Neuron (in vitro differentiated cells): ENCODE measurements at regions not wholly inside any gene's neighbourhood (a gene's known extent, or its start where the extent isn't known, plus 50 kb on each side); places are given as distances from the start of the nearest gene placed in this dataset.

ENCODE experiments used
- H2AFZ ChIP-seq: one replicate; pipeline ENCODE4 v1.6.1; 2013; ENCODE audit warnings: low read depth, mild to moderate bottlenecking, inconsistent platforms, low read length, moderate library complexity
- H3K27me3 ChIP-seq: one replicate; pipeline ENCODE4 v1.6.1; 2013; ENCODE audit warnings: low read length; ENCODE audit not compliant: insufficient read depth
- H3K36me3 ChIP-seq: one replicate; pipeline ENCODE4 v1.6.1; 2013; ENCODE audit warnings: low read length; ENCODE audit not compliant: insufficient read depth
- H3K4me1 ChIP-seq: one replicate; pipeline ENCODE4 v1.6.1; 2013; ENCODE audit warnings: low read length; ENCODE audit not compliant: insufficient read depth
- H3K4me3 ChIP-seq: 2 replicates; pipeline ENCODE4 v1.5.1; 2013; ENCODE audit warnings: mild to moderate bottlenecking, low read length, moderate library complexity
- H3K9me3 ChIP-seq: one replicate; pipeline ENCODE4 v1.6.1; 2013; ENCODE audit warnings: low read length

DNA sequence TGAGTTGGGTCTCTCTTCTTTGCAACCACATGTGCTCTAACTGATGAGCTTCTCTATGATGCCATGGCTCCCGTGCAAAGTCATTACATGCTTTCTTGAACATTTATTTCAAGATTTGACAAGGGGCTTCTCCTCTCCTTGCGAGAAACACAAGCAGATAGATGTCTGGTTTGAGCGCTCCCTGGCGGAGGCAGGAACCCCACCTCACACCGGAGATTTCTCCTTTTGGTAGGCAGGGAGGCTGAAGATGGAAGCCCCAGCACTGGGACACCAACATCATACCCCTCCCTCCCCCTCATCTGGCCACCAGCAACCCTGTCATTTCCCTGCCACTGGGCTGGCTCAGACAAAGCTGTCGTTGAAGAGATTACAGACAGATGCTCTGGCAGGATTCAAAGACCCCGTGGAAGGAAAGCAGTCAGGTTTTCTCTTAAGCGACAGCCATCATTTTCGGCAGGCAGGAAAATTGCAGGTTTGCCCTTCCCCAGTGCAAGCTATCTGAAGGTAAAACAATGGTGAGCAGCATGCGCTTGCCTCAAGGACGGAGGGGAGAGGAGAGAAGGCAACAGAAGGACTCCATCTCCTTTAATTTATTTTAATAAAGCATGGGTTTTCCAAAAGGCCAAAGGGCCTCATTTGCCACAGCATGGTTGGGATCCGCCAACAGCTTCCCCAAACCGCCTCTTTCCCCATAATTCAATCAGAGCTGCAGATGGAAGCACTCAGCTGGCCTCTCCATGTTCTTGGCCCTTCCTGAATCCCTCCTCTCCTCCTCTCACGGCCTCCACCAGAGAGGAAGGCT lies 344.1 kb upstream of the TSHZ3 start:
- Histone ChIP-seq H3K27me3 (no peaks in the 10 kb centered on the region), H3K4me3 (no peak overlapping the region), H3K36me3 (no peaks in the 10 kb centered on the region), H2AFZ (no peak overlapping the region), H3K4me1 (no peaks in the 10 kb centered on the region), H3K9me3 (no peaks in the 10 kb centered on the region)

DNA sequence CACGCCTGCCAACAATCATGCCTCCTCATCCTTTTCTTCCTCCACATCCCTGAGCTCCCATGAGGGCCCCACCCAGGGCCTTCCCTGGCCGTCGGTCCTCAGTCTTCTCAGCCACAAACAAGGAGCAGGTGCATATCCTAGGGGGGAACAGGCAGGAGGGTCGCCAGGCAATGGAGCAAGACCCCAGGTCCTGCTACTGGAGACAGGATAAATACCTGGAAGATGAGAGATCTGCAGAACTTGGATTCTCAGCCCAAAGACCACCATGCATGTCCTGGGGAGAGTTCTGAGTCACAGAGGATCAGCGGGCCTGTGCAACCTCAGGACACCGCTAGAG lies 344.7 kb upstream of the TSHZ3 start:
- no peaks in the 10 kb centered on the region for H3K4me1 ChIP-seq
- H3K27me3 ChIP-seq = no peaks in the 10 kb centered on the region
- no peak overlapping the region for H2AFZ ChIP-seq
- H3K9me3 ChIP-seq = no peaks in the 10 kb centered on the region
- no peak overlapping the region for H3K4me3 ChIP-seq
- no peaks in the 10 kb centered on the region for H3K36me3 ChIP-seq

DNA sequence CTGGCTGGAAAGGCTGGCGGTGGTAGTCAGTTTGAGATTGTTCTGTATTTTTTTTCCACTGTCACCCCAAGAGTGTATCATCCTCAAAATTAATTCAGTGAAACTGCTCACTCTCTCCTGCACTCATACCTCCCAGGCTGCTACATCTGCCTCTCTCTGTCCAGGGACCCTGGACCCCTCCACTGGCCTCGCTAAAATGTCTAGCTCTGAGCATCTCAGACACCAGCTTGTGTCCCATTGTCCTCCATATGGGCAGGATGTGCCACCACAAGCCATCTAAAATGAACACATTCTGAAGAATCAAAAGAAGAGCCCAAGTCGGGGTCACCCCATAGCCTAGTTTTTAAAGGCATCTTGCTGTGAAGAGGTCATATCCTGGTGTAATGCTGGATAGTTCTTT lies 345.5 kb upstream of the TSHZ3 start:
- Histone ChIP-seq H2AFZ (no peak overlapping the region), H3K4me3 (no peak overlapping the region), H3K36me3 (no peaks in the 10 kb centered on the region), H3K4me1 (no peaks in the 10 kb centered on the region), H3K27me3 (no peaks in the 10 kb centered on the region), H3K9me3 (no peaks in the 10 kb centered on the region)

DNA sequence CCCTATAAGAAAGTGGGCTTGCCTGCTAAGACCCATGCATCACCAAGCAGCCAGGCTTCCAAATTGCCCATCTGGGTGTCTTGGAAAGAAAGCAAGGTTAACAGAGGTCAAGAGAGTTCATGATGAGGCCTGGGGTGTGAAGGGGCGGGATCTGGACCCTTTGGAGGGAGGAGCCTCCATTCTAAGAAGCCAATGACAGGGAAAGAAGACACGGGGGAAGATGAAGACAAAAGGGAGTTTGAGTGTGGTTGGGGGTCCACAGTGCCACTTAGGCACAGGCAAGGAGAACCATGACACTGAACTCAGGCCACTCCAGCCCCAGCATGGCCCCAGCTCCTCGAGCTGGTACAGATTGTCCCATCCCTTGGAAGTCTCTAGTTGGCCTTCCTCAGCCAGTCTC lies 350.2 kb upstream of the TSHZ3 start:
- H3K27me3 ChIP-seq = no peaks in the 10 kb centered on the region
- H3K36me3 ChIP-seq = no peaks in the 10 kb centered on the region
- no peaks in the 10 kb centered on the region for H3K9me3 ChIP-seq
- no peaks in the 10 kb centered on the region for H3K4me1 ChIP-seq
- H3K4me3 ChIP-seq = no peak overlapping the region
- H2AFZ ChIP-seq = no peak overlapping the region

DNA sequence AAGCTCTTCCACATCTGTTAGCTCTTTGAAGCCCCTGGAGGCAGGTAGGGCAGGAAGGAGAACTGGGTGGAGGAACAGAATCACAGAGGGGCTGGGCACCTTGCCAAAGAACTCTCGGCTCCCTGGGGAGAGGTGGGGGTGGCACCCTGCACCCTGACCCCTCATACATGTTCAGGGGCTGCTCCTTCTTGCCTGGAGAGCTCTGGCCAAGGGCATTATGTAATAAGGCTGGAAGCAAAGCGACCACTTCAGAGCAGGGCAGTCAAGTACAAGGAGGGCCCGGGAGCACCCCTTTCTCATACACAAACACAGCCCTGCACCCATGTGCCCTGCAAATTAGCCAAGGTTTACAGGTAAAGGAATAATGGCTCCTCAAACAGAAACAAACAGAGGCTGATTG lies 351.9 kb upstream of the TSHZ3 start:
- no peaks in the 10 kb centered on the region for H3K27me3 ChIP-seq
- no peak overlapping the region for H2AFZ ChIP-seq
- no peaks in the 10 kb centered on the region for H3K4me1 ChIP-seq
- no peaks in the 10 kb centered on the region for H3K36me3 ChIP-seq
- no peak overlapping the region for H3K4me3 ChIP-seq
- no peaks in the 10 kb centered on the region for H3K9me3 ChIP-seq

DNA sequence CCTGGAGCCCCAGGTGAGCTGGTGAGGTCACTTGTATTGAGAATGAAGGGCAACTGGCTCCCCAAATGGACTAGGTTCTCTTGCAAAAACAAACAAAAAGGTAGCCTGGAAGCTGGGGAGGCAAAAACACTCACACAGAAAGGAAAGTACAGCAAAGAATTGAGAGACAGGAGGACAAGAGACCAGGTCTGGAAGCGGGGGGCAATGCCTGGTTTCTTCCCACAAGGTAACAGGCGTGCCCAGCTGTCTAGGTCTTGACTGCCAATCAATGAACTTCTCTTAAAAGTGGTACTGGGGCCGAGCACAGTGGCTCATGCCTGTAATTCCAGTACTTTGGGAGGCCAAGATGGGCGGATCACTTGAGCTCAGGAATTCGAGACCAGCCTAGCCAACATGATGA lies 356.4 kb upstream of the TSHZ3 start:
- Histone ChIP-seq H3K9me3 (no peaks in the 10 kb centered on the region), H3K27me3 (no peaks in the 10 kb centered on the region), H3K4me1 (no peaks in the 10 kb centered on the region), H3K36me3 (no peaks in the 10 kb centered on the region), H3K4me3 (no peak overlapping the region), H2AFZ (no peak overlapping the region)

DNA sequence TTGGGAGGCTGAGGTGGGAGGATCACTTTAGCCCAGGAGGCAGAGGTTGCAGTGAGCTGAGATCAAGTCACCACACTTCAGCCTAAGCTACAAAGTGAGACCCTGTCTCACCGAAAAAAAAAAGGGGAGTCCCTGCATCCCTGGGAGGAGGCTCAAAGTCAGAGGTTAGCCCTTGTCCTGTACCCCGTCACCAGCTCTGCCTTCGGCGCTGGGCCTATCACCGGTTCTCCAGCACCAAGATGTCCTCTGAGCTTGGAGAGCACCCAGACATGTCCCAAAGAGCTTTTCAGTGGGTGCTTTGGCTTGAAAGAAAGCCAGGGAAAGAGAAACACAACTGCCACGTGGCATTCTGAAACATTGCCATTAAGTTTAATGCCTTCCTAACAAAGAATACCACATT lies 356.9 kb upstream of the TSHZ3 start:
- Histone ChIP-seq H3K4me3 (no peak overlapping the region), H2AFZ (no peak overlapping the region), H3K4me1 (no peaks in the 10 kb centered on the region), H3K27me3 (no peaks in the 10 kb centered on the region), H3K9me3 (no peaks in the 10 kb centered on the region), H3K36me3 (no peaks in the 10 kb centered on the region)

DNA sequence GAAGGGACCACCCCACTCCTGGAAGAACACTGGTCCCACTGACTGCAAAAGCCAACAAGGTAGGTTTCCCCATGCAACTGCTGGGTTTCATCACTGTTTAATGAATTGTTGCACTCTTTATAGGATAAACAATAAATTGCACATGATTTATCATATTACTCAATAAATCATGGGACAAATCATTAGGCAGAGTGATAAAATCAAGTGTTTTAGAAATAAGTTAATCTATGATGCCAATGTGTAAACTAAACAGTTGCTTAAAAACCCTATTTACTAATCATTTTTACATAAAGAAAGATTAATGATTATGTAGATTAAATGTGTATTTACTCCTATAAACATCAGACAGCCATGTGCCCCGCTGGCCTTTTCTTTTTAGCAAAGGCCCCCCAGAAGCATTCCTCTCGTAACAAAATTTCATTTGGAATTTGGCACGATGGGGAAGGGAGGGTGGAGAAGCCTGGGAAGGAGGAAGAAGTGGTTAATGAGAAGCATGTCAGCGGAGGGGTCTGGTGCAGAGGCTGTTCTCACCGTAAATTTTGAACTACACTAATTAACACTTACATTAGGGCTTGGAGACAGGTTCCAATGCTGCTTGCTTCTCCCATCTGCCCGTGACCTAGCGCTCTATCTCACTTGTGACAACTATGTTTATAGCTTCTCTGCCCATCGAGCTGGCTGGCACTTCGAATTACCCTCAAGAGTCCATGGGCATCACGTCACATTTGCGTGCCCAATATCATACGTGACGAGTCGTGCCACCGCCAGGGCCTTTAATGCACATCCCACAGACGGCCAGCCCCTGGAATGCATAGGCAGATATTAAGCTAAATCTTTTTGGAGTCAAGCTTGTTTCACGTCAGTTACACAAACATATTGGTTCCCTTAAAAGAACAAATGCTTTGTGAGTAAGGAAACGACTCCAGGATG lies 357.7 kb upstream of the TSHZ3 start:
- H3K4me1 ChIP-seq = no peaks in the 10 kb centered on the region
- H3K9me3 ChIP-seq = no peaks in the 10 kb centered on the region
- H3K36me3 ChIP-seq = no peaks in the 10 kb centered on the region
- H3K4me3 ChIP-seq = no peak overlapping the region
- no peak overlapping the region for H2AFZ ChIP-seq
- no peaks in the 10 kb centered on the region for H3K27me3 ChIP-seq

DNA sequence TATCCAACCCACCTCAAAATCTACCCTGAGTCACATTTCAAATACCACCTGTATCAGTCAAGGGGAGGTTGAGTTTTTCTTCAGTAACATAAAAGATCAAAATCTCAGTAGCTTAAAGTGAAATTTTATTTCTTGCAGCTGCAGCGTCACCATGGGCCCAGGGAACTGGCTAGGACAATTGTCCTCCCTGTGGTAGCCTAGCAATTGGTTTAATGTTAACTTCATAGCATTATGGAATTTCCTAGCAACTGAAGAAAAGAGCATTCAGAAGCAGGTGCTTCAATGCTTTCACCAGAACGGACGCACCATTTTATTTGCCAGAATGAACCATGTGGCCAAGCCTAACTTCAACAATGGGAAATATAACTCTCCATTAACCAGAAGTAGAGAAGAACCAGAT lies 359.3 kb upstream of the TSHZ3 start:
- no peak overlapping the region for H3K4me3 ChIP-seq
- no peak overlapping the region for H2AFZ ChIP-seq
- H3K27me3 ChIP-seq = no peaks in the 10 kb centered on the region
- no peaks in the 10 kb centered on the region for H3K4me1 ChIP-seq
- no peaks in the 10 kb centered on the region for H3K36me3 ChIP-seq
- H3K9me3 ChIP-seq = no peaks in the 10 kb centered on the region

DNA sequence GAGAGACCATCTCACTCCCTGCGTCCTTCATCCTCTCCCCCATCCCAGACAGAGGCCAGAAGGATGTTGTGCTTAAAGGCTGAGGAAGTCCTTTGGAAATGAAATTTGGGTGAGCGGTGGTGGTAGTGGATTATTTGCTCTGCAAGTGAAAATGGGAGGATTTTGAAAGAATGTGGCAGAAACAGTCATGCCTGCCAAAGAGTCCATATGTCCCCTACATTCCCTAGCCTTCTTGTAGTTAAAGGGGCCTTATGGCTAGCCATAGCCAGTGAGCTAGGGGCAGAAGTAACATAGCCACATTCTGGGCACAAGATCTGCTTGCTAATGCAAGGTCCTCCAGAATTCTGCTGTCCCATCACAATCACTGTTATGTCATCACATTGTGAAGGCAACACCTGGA lies 360.2 kb upstream of the TSHZ3 start:
- Histone ChIP-seq H3K36me3 (no peaks in the 10 kb centered on the region), H3K9me3 (no peaks in the 10 kb centered on the region), H3K4me3 (no peak overlapping the region), H3K4me1 (no peaks in the 10 kb centered on the region), H3K27me3 (no peaks in the 10 kb centered on the region), H2AFZ (no peak overlapping the region)

DNA sequence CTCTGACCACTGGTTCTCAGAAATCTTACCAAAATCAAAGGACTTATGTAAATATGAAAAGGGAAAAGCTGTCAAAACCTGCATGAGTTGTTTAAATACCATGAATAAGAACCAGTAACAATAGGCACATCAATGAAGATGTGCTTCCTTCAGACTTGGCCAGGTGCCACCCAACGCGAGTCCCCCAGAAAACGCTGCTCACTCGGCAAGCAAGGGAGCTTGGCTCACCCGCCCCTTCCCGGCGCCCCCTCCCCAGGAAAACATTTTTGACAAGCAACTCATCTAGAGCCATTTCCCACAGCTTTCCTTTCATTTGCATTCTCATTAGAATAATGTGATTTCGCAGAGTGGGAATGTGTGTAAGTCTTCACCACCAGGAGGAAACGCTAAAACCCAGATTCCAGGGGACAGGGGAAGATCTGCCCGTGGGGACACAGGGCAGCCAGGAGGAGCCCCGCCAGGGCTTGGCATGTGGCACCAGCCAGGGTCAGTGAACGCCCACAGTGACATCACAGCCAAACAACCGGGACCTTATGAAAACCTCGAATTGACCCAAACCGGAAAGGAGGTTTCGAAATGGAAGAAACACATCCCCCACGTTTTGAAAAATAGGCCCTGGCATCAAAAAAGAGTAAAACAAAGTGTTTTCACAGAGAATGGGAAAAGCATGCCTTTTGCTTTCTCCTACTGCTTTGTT lies 366.2 kb upstream of the TSHZ3 start:
- Histone ChIP-seq H3K9me3 (no peaks in the 10 kb centered on the region), H3K4me3 (no peak overlapping the region), H3K27me3 (no peaks in the 10 kb centered on the region), H2AFZ (no peak overlapping the region), H3K36me3 (no peaks in the 10 kb centered on the region), H3K4me1 (no peaks in the 10 kb centered on the region)

DNA sequence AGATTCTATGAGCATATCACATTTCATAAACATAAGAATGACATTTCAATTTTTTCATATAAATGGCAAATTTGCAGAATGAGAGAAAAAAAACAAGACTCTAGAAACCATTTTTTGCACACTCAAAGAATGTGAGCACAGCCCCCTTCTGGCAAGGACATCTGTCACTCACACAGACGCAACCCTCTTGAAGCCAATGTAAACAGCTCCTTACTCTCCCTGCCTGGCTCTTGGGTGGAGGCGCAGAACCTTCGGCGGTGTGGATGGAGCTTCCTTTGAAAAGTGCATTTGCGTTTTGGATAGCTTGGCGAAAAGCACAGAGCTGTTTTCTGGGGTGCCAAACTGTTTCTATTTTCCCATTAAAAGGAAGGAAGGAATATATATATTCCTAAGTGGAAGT lies 367.6 kb upstream of the TSHZ3 start:
- H3K9me3 ChIP-seq = no peaks in the 10 kb centered on the region
- no peaks in the 10 kb centered on the region for H3K36me3 ChIP-seq
- no peaks in the 10 kb centered on the region for H3K27me3 ChIP-seq
- H3K4me3 ChIP-seq = no peak overlapping the region
- no peaks in the 10 kb centered on the region for H3K4me1 ChIP-seq
- H2AFZ ChIP-seq = no peak overlapping the region

DNA sequence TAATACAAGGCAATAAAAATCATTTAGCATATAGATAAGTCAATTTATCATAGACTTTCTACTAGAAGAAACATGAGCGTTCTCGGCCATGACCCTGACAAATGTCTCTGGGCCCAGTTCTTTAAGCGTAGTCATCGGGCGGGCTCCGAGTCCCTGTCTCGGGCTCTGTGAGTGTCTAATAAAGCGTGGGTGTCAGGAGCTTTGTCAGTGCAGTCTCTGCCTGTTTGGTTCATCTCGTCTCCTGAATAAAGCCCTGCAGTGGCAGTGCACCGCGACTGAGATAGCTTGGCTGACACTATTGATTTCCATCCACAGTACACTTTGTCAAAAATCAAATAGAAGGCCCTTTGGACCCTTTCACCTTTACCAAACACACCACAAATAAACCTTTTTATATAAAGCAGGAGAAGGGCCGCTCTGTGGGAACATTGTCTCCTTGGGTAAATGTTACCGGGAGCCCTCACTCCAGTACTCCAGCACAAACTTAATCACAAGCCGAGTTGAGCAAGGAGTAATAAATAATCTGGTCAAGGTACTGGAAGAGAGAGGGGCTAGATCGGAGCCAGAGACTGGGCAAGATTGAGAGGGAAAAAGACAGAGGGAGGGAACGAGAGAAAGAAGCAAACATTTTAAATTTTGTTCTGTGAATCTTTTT lies 368.2 kb upstream of the TSHZ3 start:
- Histone ChIP-seq H2AFZ (no peak overlapping the region), H3K9me3 (no peaks in the 10 kb centered on the region), H3K27me3 (no peaks in the 10 kb centered on the region), H3K36me3 (no peaks in the 10 kb centered on the region), H3K4me1 (no peaks in the 10 kb centered on the region), H3K4me3 (no peak overlapping the region)
